Small intestine (tissue), 7 donors: ENCODE measurements at regions not wholly inside any gene's neighbourhood (a gene's known extent, or its start where the extent isn't known, plus 50 kb on each side); places are given as distances from the start of the nearest gene placed in this dataset.

Experiments used
- DNase-seq, 2 donors: peaks; one replicate each; pipeline versions ENCODE4 v3.0.0 to v3.0.0-alpha.2; 2013
- FAIRE-seq: peaks from 2 replicates; lab custom pipeline; 2012; peaks lifted over from hg19 to GRCh38; lab: Jason Lieb, UNC
- H3K27ac ChIP-seq, 3 donors: one replicate each; pipeline ENCODE4 v1.5.1; 2013; ENCODE audit warnings: low read length in 2 of 3, mild to moderate bottlenecking in 2 of 3, control low read depth in 1 of 3, inconsistent platforms in 1 of 3, low read depth in 1 of 3, moderate library complexity in 1 of 3
- H3K27me3 ChIP-seq, 3 donors: one replicate each; pipeline ENCODE4 v1.6.1; 2013; ENCODE audit warnings: low read length in 3 of 3, inconsistent platforms in 1 of 3; ENCODE audit not compliant: control insufficient read depth in 3 of 3, insufficient read depth in 3 of 3
- H3K36me3 ChIP-seq, 3 donors: one replicate each; pipeline ENCODE4 v1.6.1; 2013; ENCODE audit warnings: low read length in 3 of 3, inconsistent platforms in 1 of 3, low read depth in 1 of 3, mild to moderate bottlenecking in 1 of 3, moderate library complexity in 1 of 3; ENCODE audit not compliant: control insufficient read depth in 3 of 3, insufficient read depth in 2 of 3
- H3K4me1 ChIP-seq, 3 donors: one replicate each; pipeline ENCODE4 v1.6.1; 2013; ENCODE audit warnings: low read length in 2 of 3, inconsistent platforms in 1 of 3, low read depth in 1 of 3, mild to moderate bottlenecking in 1 of 3, moderate library complexity in 1 of 3; ENCODE audit not compliant: control insufficient read depth in 3 of 3, insufficient read depth in 2 of 3
- H3K4me3 ChIP-seq, 3 donors: one replicate each; pipeline ENCODE4 v1.5.1; 2013; ENCODE audit warnings: low read length in 3 of 3, control low read depth in 1 of 3, inconsistent platforms in 1 of 3, low read depth in 1 of 3, mild to moderate bottlenecking in 1 of 3, moderate library complexity in 1 of 3
- H3K9me3 ChIP-seq, 2 donors: one replicate each; pipeline ENCODE4 v1.6.1; 2013; ENCODE audit warnings: low read depth in 1 of 2, low read length in 1 of 2; ENCODE audit not compliant: control insufficient read depth in 2 of 2, insufficient read depth in 1 of 2
- WGBS, 3 donors: extraction: QIAGEN DNeasy Blood & Tissue Kit; methylation state at CpG; one replicate each; pipeline ENCODE4 v1.1.7; 2013; 5-methylcytosine and 5-hydroxymethylcytosine counted together
- donor health status: healthy with polysubstance abuse.
- donor health status: control.
- donor health status: control.
- donor health status: Bipolar disorder and iron deficiency.
- donor health status: healthy.

GRCh38 chrY:21813484-21814233 lies 80.7 kb downstream of the RBMY1D start:
- FAIRE-seq (peak; percentile 64), DNase-seq (peak in 1 of 2 donors; percentile 42)
- no peaks in the 10 kb centered on the region for H3K4me1 ChIP-seq
- 10 to 15% methylated on average over 1 of the region's 1 CpG; no CpG with 5 or more reads in 1 of the 3 donors for WGBS, 3 donors
- H3K9me3 ChIP-seq, result no peaks in the 10 kb centered on the region
- H3K36me3 ChIP-seq, result no peaks in the 10 kb centered on the region
- H3K4me3 ChIP-seq, result no peak overlapping the region
- H3K27me3 ChIP-seq, result no peaks in the 10 kb centered on the region
- no peak overlapping the region for H3K27ac ChIP-seq

DNA sequence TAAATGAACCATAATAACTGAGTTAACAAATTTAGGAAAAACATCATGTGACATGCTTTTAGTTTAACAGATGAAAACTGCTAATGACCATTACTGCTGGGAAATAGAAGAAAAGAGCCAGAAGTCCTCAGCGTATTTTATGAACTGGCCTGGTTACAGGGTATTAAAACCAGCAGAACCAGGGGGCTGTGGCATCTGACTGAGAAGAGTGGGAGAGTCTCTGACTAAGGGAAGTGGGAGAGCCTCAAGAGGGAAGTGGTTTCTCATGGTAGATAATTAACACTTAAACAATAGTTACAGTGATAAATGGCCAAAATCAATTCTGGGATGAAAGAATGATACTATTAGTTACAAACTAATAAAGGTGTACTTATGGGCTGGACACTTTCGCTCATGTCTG lies 79.8 kb downstream of the RBMY1D start:
- DNase-seq (no peak), FAIRE-seq (no peak)
- Histone ChIP-seq H3K27me3 (no peaks in the 10 kb centered on the region), H3K4me3 (no peak overlapping the region), H3K4me1 (no peaks in the 10 kb centered on the region), H3K9me3 (no peaks in the 10 kb centered on the region), H3K36me3 (no peaks in the 10 kb centered on the region), H3K27ac (no peak overlapping the region)
- WGBS, 3 donors, result 13 to 55% methylated on average over 2 of the region's 2 CpGs; no CpG with 5 or more reads in 1 of the 3 donors

- Histone ChIP-seq H3K4me3 (no peak overlapping the region), H3K4me1 (no peaks in the 10 kb centered on the region), H3K27ac (peak overlapping the region in 1 of 3 donors; percentile 45), H3K27me3 (no peaks in the 10 kb centered on the region), H3K36me3 (no peaks in the 10 kb centered on the region), H3K9me3 (no peaks in the 10 kb centered on the region)
- FAIRE-seq, result no peak
- 8 to 43% methylated on average over 5 of the region's 5 CpGs; no CpG with 5 or more reads in 1 of the 3 donors for WGBS, 3 donors
- peak in 1 of 2 donors; percentile 39 for DNase-seq
These were observed 72.4 kb downstream of the RBMY1D start for GRCh38 chrY:21821881-21822280.

- Histone ChIP-seq H3K27me3 (no peaks in the 10 kb centered on the region), H3K9me3 (no peaks in the 10 kb centered on the region), H3K27ac (no peak overlapping the region), H3K4me3 (no peak overlapping the region), H3K36me3 (no peaks in the 10 kb centered on the region), H3K4me1 (no peaks in the 10 kb centered on the region)
- 49 to 59% methylated on average over 3 of the region's 3 CpGs; no CpG with 5 or more reads in 1 of the 3 donors for WGBS, 3 donors
- DNase-seq (no peak), FAIRE-seq (no peak)
These were observed 66.7 kb downstream of the RBMY1D start for GRCh38 chrY:21827593-21827992.
